ENCODE measurements at regions not wholly inside any gene's neighbourhood (a gene's known extent, or its start where the extent isn't known, plus 50 kb on each side); places are given as distances from the start of the nearest gene placed in this dataset.

GRCh38 chr21:40936178-40936577 is 89.2 kb upstream of the DSCAM start:
- Histone ChIP-seq H3K9me3 (no peaks in the 10 kb centered on the region), H3K27ac (no peak overlapping the region), H3K4me3 (no peak overlapping the region), H3K27me3 (no peaks in the 10 kb centered on the region), H3K4me1 (no peaks in the 10 kb centered on the region), H3K36me3 (no peaks in the 10 kb centered on the region)
- ATAC-seq (no peak), DNase-seq (no peak)
- intact Hi-C loops (cut with DNase I) = no loop called here
- no peak for TF ChIP-seq CTCF (IDR thresholded peaks at IDR 0.05)

GRCh38 chr21:40936771-40937261 is 89.9 kb upstream of the DSCAM start:
- Histone ChIP-seq H3K27ac (no peak overlapping the region), H3K27me3 (no peaks in the 10 kb centered on the region), H3K4me3 (no peak overlapping the region), H3K36me3 (no peaks in the 10 kb centered on the region), H3K9me3 (no peaks in the 10 kb centered on the region), H3K4me1 (no peaks in the 10 kb centered on the region)
- no peak for DNase-seq
- intact Hi-C loops (cut with DNase I) = no loop called here
- ATAC-seq = no peak
- TF ChIP-seq CTCF (IDR thresholded peaks at IDR 0.05) = no peak

GRCh38 chr21:40938078-40938477 is 91.1 kb upstream of the DSCAM start:
- H3K36me3 ChIP-seq = no peaks in the 10 kb centered on the region
- H3K9me3 ChIP-seq = no peaks in the 10 kb centered on the region
- H3K4me3 ChIP-seq = no peak overlapping the region
- intact Hi-C loops (cut with DNase I) = no loop called here
- no peaks in the 10 kb centered on the region for H3K4me1 ChIP-seq
- no peak for TF ChIP-seq CTCF (IDR thresholded peaks at IDR 0.05)
- no peaks in the 10 kb centered on the region for H3K27me3 ChIP-seq
- ATAC-seq (no peak), DNase-seq (no peak)
- no peak overlapping the region for H3K27ac ChIP-seq

- H3K36me3 ChIP-seq = no peaks in the 10 kb centered on the region
- intact Hi-C loops (cut with DNase I) = no loop called here
- no peak for ATAC-seq
- no peaks in the 10 kb centered on the region for H3K9me3 ChIP-seq
- no peak for TF ChIP-seq CTCF (IDR thresholded peaks at IDR 0.05)
- no peaks in the 10 kb centered on the region for H3K27me3 ChIP-seq
- no peak overlapping the region for H3K27ac ChIP-seq
- H3K4me3 ChIP-seq = no peak overlapping the region
- no peak for DNase-seq
- no peaks in the 10 kb centered on the region for H3K4me1 ChIP-seq
These were observed 91.7 kb upstream of the DSCAM start for GRCh38 chr21:40938611-40939010.

- Histone ChIP-seq H3K4me1 (no peaks in the 10 kb centered on the region), H3K4me3 (no peak overlapping the region), H3K9me3 (no peaks in the 10 kb centered on the region), H3K27me3 (no peaks in the 10 kb centered on the region), H3K27ac (no peak overlapping the region), H3K36me3 (no peaks in the 10 kb centered on the region)
- intact Hi-C loops (cut with DNase I) = no loop called here
- ATAC-seq = no peak
- DNase-seq = no peak
- no peak for TF ChIP-seq CTCF (IDR thresholded peaks at IDR 0.05)
These were observed 100.8 kb upstream of the DSCAM start for GRCh38 chr21:40947713-40948112.

GRCh38 chr21:40950970-40951369 is 104.0 kb upstream of the DSCAM start:
- no peak overlapping the region for H3K27ac ChIP-seq

More at GRCh38 chr21:40950970-40951369, 104.0 kb upstream of the DSCAM start:
- Histone ChIP-seq H3K4me3 (no peak overlapping the region), H3K27me3 (no peaks in the 10 kb centered on the region), H3K36me3 (no peaks in the 10 kb centered on the region), H3K4me1 (no peaks in the 10 kb centered on the region), H3K9me3 (no peaks in the 10 kb centered on the region)
- TF ChIP-seq CTCF (IDR thresholded peaks at IDR 0.05) = no peak
- DNase-seq = no peak
- intact Hi-C loops (cut with DNase I) = no loop called here
- ATAC-seq = no peak
